ENCODE measurements at regions not wholly inside any gene's neighbourhood (a gene's known extent, or its start where the extent isn't known, plus 50 kb on each side); places are given as distances from the start of the nearest gene placed in this dataset.

GRCh38 chr4:177574446-177574845 is 132.2 kb upstream of the AGA start:
- no peak for DNase-seq

- DNase-seq = no peak
Observed at GRCh38 chr4:177579649-177580048, 137.4 kb upstream of the AGA start.

GRCh38 chr4:177582992-177583391 is 140.8 kb upstream of the AGA start:
- DNase-seq = no peak

GRCh38 chr4:177587989-177588388 is 145.8 kb upstream of the AGA start:
- DNase-seq = no peak

- no peak for DNase-seq
Observed at GRCh38 chr4:177595386-177595785, 153.1 kb upstream of the AGA start.

- peak; percentile 76 for DNase-seq
Observed at GRCh38 chr4:177596035-177596434, 153.8 kb upstream of the AGA start.

GRCh38 chr4:177596991-177597390 is 154.8 kb upstream of the AGA start:
- no peak for DNase-seq

- DNase-seq = no peak
Observed at GRCh38 chr4:177605252-177605651, 163.0 kb upstream of the AGA start.

GRCh38 chr4:177607111-177607573 is 164.9 kb upstream of the AGA start:
- no peak for DNase-seq

GRCh38 chr4:177611974-177612664 is 169.9 kb upstream of the AGA start:
- DNase-seq = no peak

- DNase-seq = no peak
Observed at GRCh38 chr4:177612684-177613083, 170.4 kb upstream of the AGA start.

- DNase-seq = no peak
Observed at GRCh38 chr4:177632481-177632880, 190.2 kb upstream of the AGA start.

- no peak for DNase-seq
Observed at GRCh38 chr4:177638871-177639270, 196.6 kb upstream of the AGA start.

GRCh38 chr4:177640864-177641263 is 198.6 kb upstream of the AGA start:
- DNase-seq = no peak

- no peak for DNase-seq
Observed at GRCh38 chr4:177660223-177660622, 218.0 kb upstream of the AGA start.

- DNase-seq = no peak
Observed at GRCh38 chr4:177667687-177668086, 225.4 kb upstream of the AGA start.

- DNase-seq = no peak
Observed at GRCh38 chr4:177671387-177671786, 229.2 kb upstream of the AGA start.

- DNase-seq = no peak
Observed at GRCh38 chr4:177671845-177672244, 229.6 kb upstream of the AGA start.

- DNase-seq = no peak
Observed at GRCh38 chr4:177673985-177674489, 231.8 kb upstream of the AGA start.

GRCh38 chr4:177680308-177680707 is 238.1 kb upstream of the AGA start:
- no peak for DNase-seq

GRCh38 chr4:177681902-177682301 is 239.7 kb upstream of the AGA start:
- no peak for DNase-seq

GRCh38 chr4:177687117-177687516 is 244.9 kb upstream of the AGA start:
- DNase-seq = no peak

- no peak for DNase-seq
Observed at GRCh38 chr4:177692907-177693306, 250.7 kb upstream of the AGA start.

GRCh38 chr4:177696438-177696966 is 254.3 kb upstream of the AGA start:
- DNase-seq = no peak
